PC-9 (cell line): ENCODE measurements at regions not wholly inside any gene's neighbourhood (a gene's known extent, or its start where the extent isn't known, plus 50 kb on each side); places are given as distances from the start of the nearest gene placed in this dataset.

Experiments used
- BruUV-seq: library from RNA; stranded (reverse); fragments of 400-500 nt; replicated peaks from 2 replicates; lab custom pipeline; 2021; lab: Mats Ljungman, UMichigan
- CTCF ChIA-PET: fragments of 300-600 bp; sonication (Branson Sonifier 250); formaldehyde crosslinking; loops from one replicate; lab custom pipeline; 2022; ENCODE audit warnings: antibody characterized with exemption; lab: Charles Lee
- POLR2A ChIA-PET: fragments of 300-600 bp; sonication (Branson Sonifier 250); formaldehyde crosslinking; loops from one replicate; lab custom pipeline; 2022; ENCODE audit warnings: antibody characterized with exemption; ENCODE audit not compliant: unreplicated experiment; lab: Charles Lee
- DNase-seq, 2 experiments: peaks; one replicate each; pipeline versions ENCODE4 v3.0.0 to v3.0.0-alpha.2; 2015 to 2022; ENCODE audit warnings: mixed read lengths in 1 of 2
- H2AFZ ChIP-seq: fragments of 200-600 bp; sonication (generic); 2 replicates; pipeline ENCODE4 v1.8.1; 2017; ENCODE audit warnings: antibody characterized with exemption
- H3F3A ChIP-seq: fragments of 200-600 bp; sonication (generic); 2 replicates; pipeline ENCODE4 v1.8.1; 2017; ENCODE audit warnings: antibody characterized with exemption, mild to moderate bottlenecking, low read depth; ENCODE audit not compliant: insufficient read depth
- H3K27ac ChIP-seq: fragments of 200-600 bp; sonication (generic); 2 replicates; pipeline ENCODE4 v1.6.1; 2016; ENCODE audit warnings: mixed run types
- H3K27me3 ChIP-seq: fragments of 200-600 bp; sonication (generic); 2 replicates; pipeline ENCODE4 v1.6.1; 2016; ENCODE audit warnings: low read depth, mixed run types; ENCODE audit not compliant: insufficient read depth
- H3K36me3 ChIP-seq: fragments of 200-600 bp; sonication (generic); 2 replicates; pipeline ENCODE4 v1.6.1; 2016; ENCODE audit warnings: low read depth, mixed run types
- H3K4me1 ChIP-seq: fragments of 200-600 bp; sonication (generic); replicated peaks from 2 replicates; pipeline ENCODE4 v1.6.1; 2016; ENCODE audit warnings: mixed run types; ENCODE audit not compliant: insufficient read depth
- H3K4me2 ChIP-seq: fragments of 200-600 bp; sonication (generic); 2 replicates; pipeline ENCODE4 v1.6.1; 2017; ENCODE audit warnings: mixed run types
- H3K4me3 ChIP-seq: fragments of 200-600 bp; sonication (generic); 2 replicates; pipeline ENCODE4 v1.6.1; 2016; ENCODE audit warnings: mixed run types
- H3K79me2 ChIP-seq: fragments of 200-600 bp; sonication (generic); 2 replicates; pipeline ENCODE4 v1.6.1; 2017; ENCODE audit warnings: low read depth, mixed run types
- H3K9me2 ChIP-seq: fragments of 200-600 bp; sonication (generic); 2 replicates; pipeline ENCODE4 v1.8.1; 2017; ENCODE audit warnings: mild to moderate bottlenecking; ENCODE audit not compliant: insufficient read depth
- H3K9me3 ChIP-seq: fragments of 200-600 bp; sonication (generic); 2 replicates; pipeline ENCODE4 v1.8.1; 2016; ENCODE audit warnings: low read depth; ENCODE audit not compliant: insufficient read depth
- H4K20me1 ChIP-seq: fragments of 200-600 bp; sonication (generic); 2 replicates; pipeline ENCODE4 v1.8.1; 2017; ENCODE audit not compliant: insufficient read depth
- CTCF ChIP-seq: fragments of 200-600 bp; sonication (generic); conservative IDR thresholded peaks from 2 replicates; pipeline ENCODE4 v1.6.1; 2017; ENCODE audit warnings: mixed run types, antibody characterized with exemption, mild to moderate bottlenecking, moderate library complexity
- EZH2 ChIP-seq: fragments of 200-600 bp; sonication (generic); IDR thresholded peaks from 2 replicates; pipeline ENCODE4 v1.8.0; 2017; ENCODE audit warnings: antibody characterized with exemption, low read depth
- intact Hi-C: fragments of 100-400 bp; cut with micrococcal nuclease; formaldehyde crosslinking; loops from one replicate; pipeline ENCODE4 v1.10.0; 2022; ENCODE audit not compliant: unreplicated experiment

GRCh38 chr17:28247671-28248555 lies 71.1 kb upstream of the TMEM97 start:
- H3K4me3 ChIP-seq = no peak overlapping the region
- no peaks in the 10 kb centered on the region for H3K27me3 ChIP-seq
- no peaks in the 10 kb centered on the region for H4K20me1 ChIP-seq
- intact Hi-C loops = no loop called here
- DNase-seq = no peak
- no peaks in the 10 kb centered on the region for H3K36me3 ChIP-seq
- no peak for TF ChIP-seq EZH2
- no peak for TF ChIP-seq CTCF
- no peak overlapping the region for H2AFZ ChIP-seq
- no peak overlapping the region for H3K4me2 ChIP-seq
- no peak overlapping the region for H3K27ac ChIP-seq
- CTCF ChIA-PET = interaction anchor here (0.6 to 0.7 kb wide), 2 partner anchors 122 to 137 kb away, joined by 3 read pairs; partner anchors contain the start of gene VTN
- peaks cover 11% of the 10 kb centered on the region; the same call in 1 of the 2 replicates for H3K4me1 ChIP-seq
- POLR2A ChIA-PET = no interaction called here
- BruUV-seq = no TSS peak
- no peaks in the 10 kb centered on the region for H3K9me2 ChIP-seq
- no peaks in the 10 kb centered on the region for H3K9me3 ChIP-seq
- no peaks in the 10 kb centered on the region for H3K79me2 ChIP-seq
- H3F3A ChIP-seq = no peaks in the 10 kb centered on the region

GRCh38 chr17:28249706-28250105 lies 69.3 kb upstream of the TMEM97 start:
- ChIA-PET CTCF (no interaction called here), POLR2A (no interaction called here)
- no TSS peak for BruUV-seq
- Histone ChIP-seq H4K20me1 (no peaks in the 10 kb centered on the region), H3K27me3 (no peaks in the 10 kb centered on the region), H3K9me3 (no peaks in the 10 kb centered on the region), H3K4me1 (peaks cover 11% of the 10 kb centered on the region; the same call in 1 of the 2 replicates), H3K4me2 (no peak overlapping the region), H3K36me3 (no peaks in the 10 kb centered on the region), H3K9me2 (no peaks in the 10 kb centered on the region), H2AFZ (no peak overlapping the region), H3F3A (no peaks in the 10 kb centered on the region), H3K27ac (no peak overlapping the region), H3K4me3 (no peak overlapping the region), H3K79me2 (no peaks in the 10 kb centered on the region)
- DNase-seq = no peak
- intact Hi-C loops = loop anchor here (5.0 kb wide), 1 partner anchor 442 kb away; no protein-coding TSS in a partner anchor
- TF ChIP-seq CTCF = no peak
- no peak for TF ChIP-seq EZH2

- Histone ChIP-seq H2AFZ (no peak overlapping the region), H3K4me2 (no peak overlapping the region), H3K9me3 (no peaks in the 10 kb centered on the region), H3K4me1 (peaks cover 11% of the 10 kb centered on the region; the same call in 1 of the 2 replicates), H3K79me2 (no peaks in the 10 kb centered on the region), H3K36me3 (no peaks in the 10 kb centered on the region), H3K4me3 (no peak overlapping the region), H3K27ac (no peak overlapping the region), H3K9me2 (no peaks in the 10 kb centered on the region), H4K20me1 (no peaks in the 10 kb centered on the region), H3K27me3 (no peaks in the 10 kb centered on the region; the same call in 1 of the 2 replicates), H3F3A (no peaks in the 10 kb centered on the region)
- ChIA-PET CTCF (interaction anchor here (0.6 kb wide), 1 partner anchor 39 kb away, joined by 3 read pairs; no protein-coding TSS in a partner anchor), POLR2A (no interaction called here)
- no TSS peak for BruUV-seq
- no peak for DNase-seq
- TF ChIP-seq CTCF (no peak), EZH2 (no peak)
- intact Hi-C loops = loop anchor here (5.0 kb wide), 1 partner anchor 445 kb away; no protein-coding TSS in a partner anchor
Observed at GRCh38 chr17:28252436-28252835, 66.6 kb upstream of the TMEM97 start.
